ENCODE measurements at regions not wholly inside any gene's neighbourhood (a gene's known extent, or its start where the extent isn't known, plus 50 kb on each side); places are given as distances from the start of the nearest gene placed in this dataset.
"Not testable (repeated sequence)": the region's sequence is repeated elsewhere in the genome, so short reads cannot be mapped to it uniquely, and the experiment has no call there.

DNA sequence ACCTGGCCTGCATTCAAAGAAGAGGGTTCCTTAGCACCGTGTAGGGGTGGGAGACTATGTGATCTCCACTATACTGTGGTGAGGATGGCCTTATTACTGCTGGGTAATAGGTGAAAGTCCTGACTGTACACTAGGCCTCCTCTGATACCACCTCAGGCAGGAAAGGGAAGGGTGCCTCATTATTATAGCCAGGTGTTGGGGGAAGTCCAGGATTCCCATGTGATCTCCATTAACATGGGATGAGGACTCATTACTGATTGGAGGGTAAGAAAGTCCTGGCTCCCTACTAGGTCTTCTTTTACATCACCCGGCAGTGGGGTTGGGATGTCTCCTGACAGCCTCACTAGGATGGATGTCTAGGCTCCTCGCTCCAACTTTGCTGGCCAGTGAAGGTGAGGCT, 252.1 kb downstream of the LRIG3 start:
- no peak for FAIRE-seq

DNA sequence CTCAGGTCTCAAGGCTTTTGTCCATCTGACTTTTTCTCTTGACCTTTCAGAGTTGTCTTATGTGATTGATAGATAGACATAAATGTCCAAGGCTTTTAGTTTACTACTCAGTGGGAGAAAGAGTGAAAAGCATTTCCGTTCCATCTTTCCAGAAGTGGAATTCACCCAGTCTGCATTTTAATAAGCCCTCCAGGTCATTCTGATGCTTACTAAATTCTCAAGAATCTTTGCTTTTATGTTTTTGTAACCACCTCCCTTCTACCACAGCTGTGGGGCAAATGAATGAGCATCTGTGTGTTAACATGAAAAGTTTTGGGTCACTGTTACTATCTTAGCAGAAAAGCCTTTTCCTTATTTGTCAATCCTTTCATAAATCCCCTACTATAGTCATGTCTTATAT, 251.4 kb downstream of the LRIG3 start:
- no peak for FAIRE-seq

DNA sequence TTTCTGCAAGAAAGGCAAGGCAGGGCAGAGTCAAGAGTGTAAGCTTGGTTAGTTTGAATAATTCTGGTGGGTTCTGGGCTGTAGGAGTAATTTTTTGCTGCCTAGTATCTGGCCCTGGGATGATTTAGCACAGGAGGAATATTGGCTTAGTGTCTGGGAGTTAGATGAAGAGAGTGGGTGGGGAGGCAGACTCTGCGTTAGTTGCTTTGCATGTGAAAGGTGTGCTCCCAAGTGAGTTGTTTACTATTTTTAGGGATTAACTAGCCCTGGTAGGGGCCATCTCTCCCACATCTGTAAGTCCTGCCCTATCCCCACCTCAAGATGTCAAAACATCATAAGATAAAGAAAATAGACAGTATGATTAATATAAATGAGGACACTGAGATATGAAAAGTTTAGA, 249.7 kb downstream of the LRIG3 start:
- no peak for FAIRE-seq

DNA sequence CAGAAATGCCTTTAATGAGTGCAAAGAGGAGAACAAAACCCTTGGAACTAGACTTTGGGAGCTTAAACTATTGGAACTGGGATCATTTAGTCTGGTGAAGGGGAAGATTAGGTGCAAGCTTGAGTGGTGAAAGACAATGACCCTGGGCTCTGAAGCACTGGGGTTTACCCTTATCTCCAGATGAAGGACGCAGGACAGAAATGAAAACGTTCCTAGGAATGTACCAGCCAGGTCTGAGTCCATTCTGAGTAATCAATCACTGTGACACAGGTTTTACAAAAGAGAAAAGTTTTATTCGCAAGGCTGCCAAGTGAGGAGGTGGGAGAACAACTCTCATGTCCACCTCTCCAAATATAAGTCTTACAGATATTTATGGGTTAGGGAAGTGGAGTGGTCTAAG, 249.1 kb downstream of the LRIG3 start:
- FAIRE-seq, result no peak

DNA sequence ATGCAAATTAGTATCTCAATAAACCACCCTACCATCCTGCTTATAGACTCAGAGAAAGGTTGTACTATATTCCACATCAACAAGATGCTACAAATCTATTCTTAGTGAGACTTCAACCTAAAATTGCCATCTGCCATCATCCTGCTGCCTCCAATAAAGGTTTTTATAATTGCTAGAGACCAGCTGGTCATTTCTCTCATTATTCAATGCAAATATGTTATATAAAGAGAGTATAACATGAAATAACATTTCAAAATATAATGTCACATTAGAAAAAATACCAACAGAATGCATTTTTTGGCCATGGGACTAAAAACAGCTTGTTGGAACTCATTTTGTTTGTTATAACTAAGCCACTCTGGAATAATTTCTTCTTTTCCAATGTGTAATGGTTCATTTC, 247.3 kb downstream of the LRIG3 start:
- FAIRE-seq, result no peak

- not testable (repeated sequence) for FAIRE-seq
These were observed 242.5 kb downstream of the LRIG3 start for GRCh38 chr12:58677833-58678232.

- no peak for FAIRE-seq
These were observed 241.6 kb downstream of the LRIG3 start for GRCh38 chr12:58678753-58679152.

DNA sequence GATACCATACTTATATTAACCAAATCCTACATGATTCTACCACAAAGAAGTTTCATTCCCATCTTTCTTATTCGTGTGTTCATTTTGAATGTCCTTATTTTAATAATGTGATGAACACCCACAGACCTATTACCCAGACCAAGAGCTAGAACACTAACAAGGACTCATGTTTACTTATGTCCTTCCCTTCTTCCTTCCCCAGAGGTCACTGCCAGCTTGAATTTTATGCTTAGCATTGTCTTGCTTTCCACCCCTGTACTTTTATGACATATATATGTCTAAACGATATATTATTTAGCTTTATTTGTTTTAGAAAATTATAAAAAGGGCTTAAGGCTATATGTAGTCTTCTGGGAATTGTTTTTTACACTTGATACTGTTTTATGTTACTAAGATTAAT, 238.6 kb downstream of the LRIG3 start:
- FAIRE-seq, result no peak

- FAIRE-seq, result no peak
These were observed 225.0 kb downstream of the LRIG3 start for GRCh38 chr12:58695263-58695662.

DNA sequence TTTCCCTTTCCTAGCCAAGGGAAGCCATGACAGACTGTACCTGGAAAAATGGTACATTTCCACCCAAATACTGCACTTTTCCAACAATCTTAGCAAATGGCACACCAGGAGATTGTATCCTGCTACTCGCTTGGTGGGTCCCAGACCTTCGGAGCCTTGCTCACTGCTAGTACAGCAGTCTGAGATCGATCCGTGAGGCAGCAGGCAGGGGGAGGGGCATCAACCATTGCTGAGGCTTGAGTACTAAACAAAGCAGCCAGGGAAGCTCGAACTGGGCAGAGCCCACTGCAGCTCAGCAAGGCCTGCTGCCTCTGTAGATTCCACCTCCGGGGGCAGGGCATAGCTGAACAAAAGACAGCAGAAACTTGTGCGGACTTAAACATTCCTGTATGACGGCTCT, 218.8 kb downstream of the LRIG3 start:
- no peak for FAIRE-seq

DNA sequence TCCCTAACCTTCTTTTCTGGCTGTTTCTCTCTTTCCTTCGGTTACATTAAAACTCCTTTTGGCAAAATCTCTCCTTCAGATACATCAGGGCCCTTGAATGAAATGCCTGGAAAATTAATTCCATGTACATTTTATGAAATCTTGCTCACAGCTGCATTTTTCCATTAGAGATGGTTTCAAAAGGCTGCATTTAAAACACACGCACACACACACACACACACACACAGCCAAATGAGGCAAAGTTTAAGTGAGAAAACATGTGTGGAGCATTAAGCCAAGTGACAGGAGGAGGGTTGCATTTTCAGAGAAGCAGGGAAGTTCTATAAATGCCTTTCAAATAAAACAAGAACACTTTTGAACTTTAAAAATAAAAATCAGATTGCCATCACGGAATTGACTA, 216.4 kb downstream of the LRIG3 start:
- peak; percentile 85 for FAIRE-seq

GRCh38 chr12:58704770-58705169, 215.5 kb downstream of the LRIG3 start:
- FAIRE-seq, result not testable (repeated sequence)

GRCh38 chr12:58710901-58711300, 209.4 kb downstream of the LRIG3 start:
- no peak for FAIRE-seq

DNA sequence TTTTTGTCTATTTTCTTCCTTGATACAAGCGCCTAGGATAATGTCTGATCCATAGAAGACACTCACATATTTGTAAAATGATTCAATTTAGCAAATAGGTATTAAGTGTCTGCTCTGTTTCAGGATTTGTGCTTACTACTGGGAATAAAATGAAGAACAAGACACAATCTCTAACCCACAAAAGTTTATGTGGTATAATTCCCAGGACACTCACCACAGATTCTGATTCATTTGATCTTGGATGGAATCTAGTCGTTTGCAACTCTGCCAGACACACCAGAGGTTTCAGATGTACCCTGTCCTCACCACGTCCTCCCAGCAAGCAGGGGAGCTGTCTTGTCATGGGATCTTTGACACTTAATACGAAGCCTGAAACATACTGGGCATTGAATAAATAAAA, 208.3 kb downstream of the LRIG3 start:
- no peak for FAIRE-seq

GRCh38 chr12:58712976-58713375, 207.3 kb downstream of the LRIG3 start:
- no peak for FAIRE-seq

DNA sequence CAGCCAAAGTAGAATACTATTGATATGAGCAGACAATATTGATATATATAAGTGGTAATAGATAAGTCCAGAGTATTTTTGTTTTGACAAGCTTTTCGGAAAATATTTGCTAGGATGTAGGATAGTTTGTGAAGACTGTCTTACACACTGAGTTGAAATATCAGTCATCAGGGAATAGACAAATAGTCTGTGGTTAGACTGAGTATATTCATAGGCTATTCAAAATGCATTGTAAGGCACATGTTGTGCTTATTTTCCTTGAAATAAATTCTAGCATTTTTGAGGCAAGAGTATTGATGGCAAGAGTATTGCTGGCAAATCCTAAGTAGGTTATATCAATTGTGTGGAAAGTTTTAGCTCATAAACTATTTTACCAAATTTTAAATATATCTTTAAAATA, 201.1 kb downstream of the LRIG3 start:
- FAIRE-seq, result no peak

DNA sequence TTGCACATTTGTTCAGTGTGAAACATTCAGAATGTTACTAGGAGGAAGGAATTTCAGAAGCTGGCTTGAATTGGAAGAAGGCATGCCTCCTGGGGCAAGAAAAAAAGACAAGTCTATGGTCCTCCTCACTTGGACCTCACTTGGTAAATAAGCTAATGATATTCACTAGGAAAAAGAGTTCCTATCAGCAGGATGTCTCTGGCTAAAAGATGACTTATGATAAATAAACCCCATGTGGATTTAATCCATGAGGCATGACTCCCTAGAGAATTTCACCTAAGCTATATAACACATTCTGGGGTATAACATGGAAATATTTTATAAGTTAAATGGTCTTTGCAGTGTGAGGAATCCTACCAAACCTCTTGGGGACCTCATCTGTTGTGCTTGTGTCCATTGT, 199.9 kb downstream of the LRIG3 start:
- FAIRE-seq, result no peak

GRCh38 chr12:58725400-58726105, 194.8 kb downstream of the LRIG3 start:
- FAIRE-seq, result no peak

- no peak for FAIRE-seq
These were observed 192.8 kb downstream of the LRIG3 start for GRCh38 chr12:58727521-58727920.

- no peak for FAIRE-seq
These were observed 191.9 kb downstream of the LRIG3 start for GRCh38 chr12:58728397-58728796.

- no peak for FAIRE-seq
These were observed 189.2 kb downstream of the LRIG3 start for GRCh38 chr12:58731096-58731495.

GRCh38 chr12:58732894-58733293, 187.4 kb downstream of the LRIG3 start:
- FAIRE-seq, result no peak

GRCh38 chr12:58741226-58741625, 179.1 kb downstream of the LRIG3 start:
- FAIRE-seq, result no peak

- no peak for FAIRE-seq
These were observed 174.8 kb downstream of the LRIG3 start for GRCh38 chr12:58745348-58746125.

- no peak for FAIRE-seq
These were observed 172.8 kb downstream of the LRIG3 start for GRCh38 chr12:58747533-58747932.

Data from endometrium (tissue), 2 donors.